GM13977 (cell line): ENCODE measurements at regions not wholly inside any gene's neighbourhood (a gene's known extent, or its start where the extent isn't known, plus 50 kb on each side); places are given as distances from the start of the nearest gene placed in this dataset.
A peak's percentile ranks its signal among the peaks of the same experiment; 100 is the strongest.

Experiments
- DNase-seq: peaks from one replicate; pipeline ENCODE4 v3.0.0; 2012; ENCODE audit warnings: low spot score
- in situ Hi-C: fragments of 300-500 bp; cut with MboI; formaldehyde crosslinking; loops from one replicate; pipeline ENCODE4 v1.12.0; 2022; ENCODE audit warnings: low sequenced_read_pairs, low pct_unique_long_range_greater_than_20kb, mixed read lengths, inconsistent platforms; ENCODE audit not compliant: unreplicated experiment
- TF ChIP-seq, protein P1 (sequence below): IDR thresholded peaks from 2 replicates; pipeline ENCODE4 v1.5.1; 2012; ENCODE audit warnings: mild to moderate bottlenecking, control low read depth; ENCODE audit not compliant: insufficient read depth; ENCODE audit errors: extremely low read depth, missing control alignments

DNA sequence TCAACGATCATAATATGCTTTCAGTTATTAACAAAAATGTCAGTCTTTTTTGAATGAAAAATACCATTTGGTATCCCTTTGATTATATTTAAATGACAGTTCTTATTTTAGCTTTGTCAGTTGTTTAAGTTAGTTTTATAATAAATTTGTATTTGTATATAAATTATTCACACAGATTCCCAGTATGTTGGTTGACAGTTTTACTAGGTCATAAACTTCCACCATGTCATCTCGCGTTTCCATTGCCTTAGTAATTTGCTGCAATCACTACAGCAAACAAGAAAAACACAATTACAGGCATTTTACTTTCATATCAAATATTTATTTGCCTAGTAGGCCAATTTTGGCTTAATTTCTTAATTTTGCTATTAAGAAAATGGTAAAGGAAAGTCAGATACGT lies 109.6 kb upstream of the ANK2 start:
- no peak for DNase-seq
- TF ChIP-seq, protein P1, sequence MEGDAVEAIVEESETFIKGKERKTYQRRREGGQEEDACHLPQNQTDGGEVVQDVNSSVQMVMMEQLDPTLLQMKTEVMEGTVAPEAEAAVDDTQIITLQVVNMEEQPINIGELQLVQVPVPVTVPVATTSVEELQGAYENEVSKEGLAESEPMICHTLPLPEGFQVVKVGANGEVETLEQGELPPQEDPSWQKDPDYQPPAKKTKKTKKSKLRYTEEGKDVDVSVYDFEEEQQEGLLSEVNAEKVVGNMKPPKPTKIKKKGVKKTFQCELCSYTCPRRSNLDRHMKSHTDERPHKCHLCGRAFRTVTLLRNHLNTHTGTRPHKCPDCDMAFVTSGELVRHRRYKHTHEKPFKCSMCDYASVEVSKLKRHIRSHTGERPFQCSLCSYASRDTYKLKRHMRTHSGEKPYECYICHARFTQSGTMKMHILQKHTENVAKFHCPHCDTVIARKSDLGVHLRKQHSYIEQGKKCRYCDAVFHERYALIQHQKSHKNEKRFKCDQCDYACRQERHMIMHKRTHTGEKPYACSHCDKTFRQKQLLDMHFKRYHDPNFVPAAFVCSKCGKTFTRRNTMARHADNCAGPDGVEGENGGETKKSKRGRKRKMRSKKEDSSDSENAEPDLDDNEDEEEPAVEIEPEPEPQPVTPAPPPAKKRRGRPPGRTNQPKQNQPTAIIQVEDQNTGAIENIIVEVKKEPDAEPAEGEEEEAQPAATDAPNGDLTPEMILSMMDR: no peak
- in situ Hi-C loops: loop anchor here (10.0 kb wide), 2 partner anchors 155 to 315 kb away; no protein-coding TSS in a partner anchor

DNA sequence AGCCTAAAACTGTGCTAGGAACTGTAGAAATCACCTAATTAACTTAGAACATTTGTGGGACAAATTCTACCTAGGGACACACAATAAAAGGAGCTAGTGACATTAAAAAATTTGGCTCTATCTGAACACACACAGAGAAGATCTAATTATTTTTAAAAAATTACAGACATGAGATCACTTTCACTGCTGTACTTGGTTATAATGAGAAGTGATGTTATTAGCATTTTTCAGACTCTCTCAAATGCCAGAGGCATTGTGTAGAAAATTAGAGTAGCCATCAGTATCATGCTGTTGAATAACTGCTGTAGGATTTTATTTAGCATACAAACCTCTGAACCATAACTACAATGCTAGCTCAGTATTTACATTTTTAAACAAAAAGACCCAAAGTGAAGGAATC lies 109.1 kb upstream of the ANK2 start:
- DNase-seq: no peak
- in situ Hi-C loops: no loop called here
- TF ChIP-seq, protein P1: no peak

DNA sequence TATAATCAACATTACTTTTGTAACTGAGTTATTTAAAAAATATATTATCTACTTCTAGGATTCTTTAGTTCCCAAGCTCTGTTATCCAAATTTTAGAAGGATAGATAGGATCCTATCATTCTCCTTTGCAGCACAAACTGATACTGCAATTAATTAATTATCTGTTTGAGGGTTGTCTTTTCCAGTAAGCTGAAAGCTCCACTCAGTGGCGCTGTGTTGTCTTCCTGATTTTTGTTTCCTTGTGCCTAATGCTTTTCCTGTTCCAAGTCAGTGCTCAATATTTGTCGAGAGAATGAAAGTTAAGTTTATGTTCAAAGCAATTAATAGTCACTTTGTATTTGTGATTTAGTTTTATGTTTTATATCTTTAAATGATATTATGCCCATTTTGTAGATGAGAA lies 107.4 kb upstream of the ANK2 start:
- TF ChIP-seq, protein P1: peak; percentile 2
- in situ Hi-C loops: no loop called here

DNA sequence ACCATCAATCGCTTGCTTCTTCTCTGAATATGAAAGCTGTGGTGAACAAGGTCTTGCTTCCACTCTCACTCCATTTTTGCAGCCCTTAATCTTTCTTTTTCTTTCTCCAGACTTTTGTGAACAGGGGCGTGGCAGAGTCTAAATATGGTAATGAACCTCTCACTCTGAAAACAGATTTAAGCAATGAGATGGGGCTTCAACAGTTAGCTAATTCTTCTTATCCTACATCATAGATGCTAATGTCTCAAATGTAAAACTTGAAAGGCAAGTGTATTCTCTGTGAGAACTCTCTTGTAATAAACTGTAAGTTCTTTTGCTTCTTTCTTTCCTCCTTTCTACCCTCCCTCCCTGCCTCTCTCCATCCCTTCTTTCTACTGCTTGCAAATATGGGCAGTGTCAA lies 106.5 kb upstream of the ANK2 start:
- no peak for DNase-seq
- TF ChIP-seq, protein P1: no peak
- in situ Hi-C loops: no loop called here

More for the DNA sequence above, 107.4 kb upstream of the ANK2 start:
- DNase-seq: no peak

DNA sequence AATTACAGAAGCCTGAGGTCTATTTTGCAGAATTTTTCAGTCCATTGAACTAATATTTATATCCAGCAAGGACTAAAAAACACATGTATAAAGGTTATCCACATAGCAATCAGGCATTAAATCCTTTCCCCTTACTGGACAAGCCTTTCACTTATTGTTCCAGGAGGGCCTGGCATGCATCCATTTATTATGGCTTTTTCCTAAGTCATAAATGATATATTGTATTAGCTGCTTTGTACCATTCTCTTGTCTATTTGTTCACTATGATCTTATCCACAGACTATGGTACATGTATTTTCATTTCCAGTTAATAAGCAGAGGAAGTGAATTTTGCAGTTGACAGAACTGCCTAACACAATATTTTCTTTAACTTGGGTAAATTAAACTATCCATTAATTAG lies 105.4 kb upstream of the ANK2 start:
- no peak for DNase-seq
- in situ Hi-C loops: no loop called here
- TF ChIP-seq, protein P1: no peak

DNA sequence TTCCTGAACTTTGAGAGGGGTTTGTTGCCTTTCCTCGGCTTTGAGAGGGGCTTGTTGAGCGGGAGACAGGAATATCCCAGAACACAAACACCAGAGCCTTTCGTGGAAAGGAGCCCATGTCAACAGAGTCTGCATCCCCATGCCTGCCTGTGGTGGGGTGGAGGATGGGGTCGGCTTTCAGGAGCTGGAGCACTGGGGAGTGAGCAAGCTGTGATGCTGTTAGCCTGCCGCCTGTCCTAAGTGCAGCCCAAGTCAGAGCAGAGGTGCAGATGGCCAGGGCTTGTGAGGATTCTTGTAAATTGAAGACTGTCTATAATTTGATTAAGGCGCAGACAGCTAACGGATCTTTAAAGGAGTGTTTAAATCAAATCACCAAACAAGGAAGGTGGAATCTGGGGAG lies 103.3 kb upstream of the ANK2 start:
- TF ChIP-seq, protein P1: no peak
- DNase-seq: no peak
- in situ Hi-C loops: no loop called here

DNA sequence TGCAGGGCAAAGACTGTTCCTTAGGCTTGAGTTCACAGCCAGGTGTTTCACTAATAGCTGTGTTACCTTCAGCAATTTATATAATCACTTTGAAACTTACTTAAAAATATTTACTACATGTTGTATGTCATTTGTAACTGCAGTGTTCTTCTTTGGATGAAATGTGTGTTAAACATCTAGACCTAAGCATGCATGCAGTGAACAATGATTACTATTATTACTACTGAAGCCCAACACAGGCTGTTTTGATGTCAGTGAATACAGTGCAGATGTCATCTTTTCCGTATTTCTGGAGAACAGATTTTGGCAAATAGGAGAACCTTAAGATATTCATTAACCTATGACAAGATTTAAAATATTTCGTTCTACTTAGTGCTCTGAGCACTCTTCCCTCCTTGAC lies 101.8 kb upstream of the ANK2 start:
- in situ Hi-C loops: no loop called here

More for the DNA sequence above, 101.8 kb upstream of the ANK2 start:
- TF ChIP-seq, protein P1: no peak
- no peak for DNase-seq
